ENCODE measurements at regions not wholly inside any gene's neighbourhood (a gene's known extent, or its start where the extent isn't known, plus 50 kb on each side); places are given as distances from the start of the nearest gene placed in this dataset.
"Not testable (repeated sequence)": the region's sequence is repeated elsewhere in the genome, so short reads cannot be mapped to it uniquely, and the experiment has no call there.

DNA sequence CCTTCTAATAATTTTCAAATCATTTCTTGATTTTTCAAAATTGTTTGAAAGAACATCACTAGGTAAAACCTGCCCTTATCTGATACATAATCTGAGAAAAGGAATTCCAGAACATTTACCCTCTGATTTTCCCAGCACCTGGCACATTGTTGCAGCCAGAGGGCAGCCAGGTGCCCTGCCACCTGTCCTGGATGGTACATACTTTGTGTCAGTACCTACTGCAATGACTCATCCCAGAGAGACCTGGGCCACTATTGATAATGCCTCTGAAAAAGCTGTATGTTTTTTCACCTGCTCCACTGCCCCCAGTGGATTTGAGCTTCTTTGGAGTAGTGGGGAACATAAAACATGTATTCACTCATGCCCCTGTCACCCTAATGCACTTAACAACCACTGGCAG, 648.9 kb upstream of the GBE1 start:
- no peak for DNase-seq (ENCODE audit: low read depth in 2 of 2)

DNA sequence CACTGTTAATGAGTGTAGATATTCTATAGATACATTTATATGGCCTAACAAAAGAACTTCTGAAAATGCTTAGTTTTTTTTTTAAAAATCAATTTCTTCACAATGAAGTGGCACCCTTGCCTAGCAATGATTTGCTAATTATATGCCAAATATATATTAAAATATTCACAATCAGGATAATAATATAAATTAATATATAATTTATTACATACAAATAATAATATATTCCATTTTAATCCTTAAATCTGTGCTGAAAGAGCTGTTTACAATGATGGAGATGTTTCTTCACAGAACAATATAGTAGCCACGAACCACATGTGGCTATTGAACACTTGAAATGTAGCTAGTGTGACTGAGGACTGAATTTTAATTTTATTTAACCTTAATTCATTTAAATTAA, 648.4 kb upstream of the GBE1 start:
- no peak for DNase-seq (ENCODE audit: low read depth in 2 of 2)

- no peak for DNase-seq (ENCODE audit: low read depth in 2 of 2)
Measured at GRCh38 chr3:82392203-82392775, 630.8 kb upstream of the GBE1 start.

- no peak for DNase-seq (ENCODE audit: low read depth in 2 of 2)
Measured at GRCh38 chr3:82390868-82391267, 629.4 kb upstream of the GBE1 start.

- DNase-seq (ENCODE audit: low read depth in 2 of 2), result no peak
Measured at GRCh38 chr3:82386647-82387046, 625.2 kb upstream of the GBE1 start.

DNA sequence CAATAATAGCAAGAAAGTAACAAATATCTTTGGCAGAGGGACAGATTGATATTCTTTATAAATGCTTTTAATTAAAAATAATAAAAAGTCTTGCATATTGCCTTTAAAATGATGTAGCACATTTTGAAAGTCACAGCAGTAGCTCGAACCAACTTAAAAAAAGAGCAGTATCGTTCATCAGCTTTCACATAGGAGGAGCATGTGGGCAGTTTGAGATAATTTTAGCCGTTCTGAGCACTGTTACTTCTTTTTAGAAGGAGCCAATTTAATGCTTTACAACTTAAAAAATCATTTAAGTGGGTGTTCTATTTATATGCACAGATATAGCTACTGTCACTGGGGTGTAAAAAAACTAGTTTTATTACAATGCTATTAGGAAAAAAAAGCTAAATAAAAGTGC, 622.7 kb upstream of the GBE1 start:
- DNase-seq (ENCODE audit: low read depth in 2 of 2), result no peak

- no peak for DNase-seq (ENCODE audit: low read depth in 2 of 2)
Measured at GRCh38 chr3:82382831-82383230, 621.4 kb upstream of the GBE1 start.

GRCh38 chr3:82378392-82378791, 616.9 kb upstream of the GBE1 start:
- no peak for DNase-seq (ENCODE audit: low read depth in 2 of 2)

- no peak for DNase-seq (ENCODE audit: low read depth in 2 of 2)
Measured at GRCh38 chr3:82376883-82377282, 615.4 kb upstream of the GBE1 start.

DNA sequence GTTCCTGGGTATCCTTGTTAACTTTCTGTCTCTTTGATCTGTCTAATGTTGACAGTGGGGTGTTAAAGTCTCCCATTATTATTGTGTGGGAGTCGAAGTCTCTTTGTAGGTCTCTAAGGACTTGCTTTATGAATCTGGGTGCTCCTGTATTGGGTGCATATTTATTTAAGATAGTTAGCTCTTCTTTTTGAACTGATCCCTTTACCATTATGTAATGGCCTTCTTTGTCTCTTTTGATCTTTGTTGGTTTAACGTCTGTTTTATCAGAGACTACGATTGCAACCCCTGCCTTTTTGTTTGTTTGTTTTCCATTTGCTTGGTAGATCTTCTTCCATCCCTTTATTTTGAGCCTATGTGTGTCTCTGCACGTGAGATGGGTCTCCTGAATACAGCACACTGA, 612.4 kb upstream of the GBE1 start:
- DNase-seq (ENCODE audit: low read depth in 2 of 2), result not testable (repeated sequence)

DNA sequence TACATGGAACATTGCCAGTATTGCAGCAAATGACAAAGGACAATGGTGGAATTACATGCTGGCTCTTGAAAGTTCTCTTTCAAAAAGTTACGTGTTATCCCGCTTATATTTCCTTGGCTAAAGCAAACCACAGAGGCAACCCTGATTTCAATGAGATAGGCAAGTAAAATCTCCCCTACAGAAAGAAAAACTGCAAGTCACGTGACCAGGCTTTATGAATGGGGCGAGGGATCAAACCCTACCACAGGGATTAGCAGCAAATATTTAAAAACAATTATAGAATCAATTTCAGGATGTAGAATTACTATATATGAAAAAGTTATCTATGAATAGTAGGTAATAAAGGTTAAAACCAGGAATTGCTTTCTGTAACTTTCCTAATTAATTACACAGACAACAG, 603.4 kb upstream of the GBE1 start:
- no peak for DNase-seq (ENCODE audit: low read depth in 2 of 2)

GRCh38 chr3:82363131-82363530, 601.7 kb upstream of the GBE1 start:
- no peak for DNase-seq (ENCODE audit: low read depth in 2 of 2)

DNA sequence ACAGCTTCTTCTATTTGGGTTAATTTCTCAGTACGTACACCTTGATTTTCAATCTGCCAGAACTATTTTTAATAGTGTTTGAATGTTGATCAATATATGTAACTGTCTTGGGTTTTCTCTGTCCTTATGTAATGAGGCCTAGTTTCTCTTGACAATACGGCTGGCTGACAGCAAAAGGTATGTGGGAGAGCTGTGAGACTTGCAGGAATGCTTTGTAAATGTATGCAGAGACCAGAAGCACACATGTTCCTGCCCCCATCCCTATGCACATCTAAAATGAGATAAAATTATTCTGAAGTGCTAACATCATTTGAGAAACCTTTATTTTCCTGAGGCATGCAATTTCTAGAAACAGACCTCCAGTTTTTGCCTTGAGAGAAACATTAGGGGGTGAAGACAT, 593.8 kb upstream of the GBE1 start:
- no peak for DNase-seq (ENCODE audit: low read depth in 2 of 2)

- no peak for DNase-seq (ENCODE audit: low read depth in 2 of 2)
Measured at GRCh38 chr3:82354228-82354627, 592.8 kb upstream of the GBE1 start.

GRCh38 chr3:82353306-82354171, 592.1 kb upstream of the GBE1 start:
- DNase-seq (ENCODE audit: low read depth in 2 of 2), result no peak

DNA sequence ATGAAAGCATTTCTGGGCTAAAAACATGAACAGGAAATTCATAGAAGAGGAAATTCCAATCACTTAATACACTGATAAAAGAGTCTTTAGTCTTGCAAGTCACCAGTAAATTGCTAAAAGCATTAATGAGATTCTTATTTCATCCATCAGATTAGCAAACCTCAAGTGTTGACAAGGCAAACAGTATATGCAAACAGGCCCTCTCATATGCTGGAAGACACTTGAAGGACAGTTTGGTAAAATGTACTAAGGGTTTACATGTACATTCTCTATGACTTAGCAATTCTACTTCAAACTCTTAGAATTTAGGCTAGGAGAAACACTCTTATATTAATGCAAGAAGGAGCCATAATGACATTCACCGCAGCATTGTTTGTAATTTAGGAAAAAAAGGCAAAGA, 586.1 kb upstream of the GBE1 start:
- DNase-seq (ENCODE audit: low read depth in 2 of 2), result no peak

DNA sequence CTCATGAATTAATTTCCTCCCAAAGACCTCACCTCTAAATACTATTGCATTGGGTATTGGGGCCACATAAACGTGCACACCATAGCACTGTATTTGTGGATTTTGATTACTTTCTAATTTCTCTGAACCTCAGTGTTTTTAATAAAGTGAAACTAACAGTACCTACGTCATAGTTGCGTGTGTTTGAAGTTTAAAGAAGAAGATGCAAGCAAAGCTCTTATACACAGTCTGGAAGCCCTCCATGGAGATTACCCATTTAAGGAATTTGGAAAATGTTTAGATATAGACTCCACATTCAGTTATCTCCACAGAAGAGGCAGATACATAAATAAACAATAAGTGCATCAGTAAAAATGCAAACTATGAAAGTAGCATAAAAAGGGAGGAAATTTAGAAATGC, 581.1 kb upstream of the GBE1 start:
- no peak for DNase-seq (ENCODE audit: low read depth in 2 of 2)

GRCh38 chr3:82329300-82329699, 567.9 kb upstream of the GBE1 start:
- DNase-seq (ENCODE audit: low read depth in 2 of 2), result no peak

GRCh38 chr3:82311901-82312300, 550.5 kb upstream of the GBE1 start:
- DNase-seq (ENCODE audit: low read depth in 2 of 2), result no peak

DNA sequence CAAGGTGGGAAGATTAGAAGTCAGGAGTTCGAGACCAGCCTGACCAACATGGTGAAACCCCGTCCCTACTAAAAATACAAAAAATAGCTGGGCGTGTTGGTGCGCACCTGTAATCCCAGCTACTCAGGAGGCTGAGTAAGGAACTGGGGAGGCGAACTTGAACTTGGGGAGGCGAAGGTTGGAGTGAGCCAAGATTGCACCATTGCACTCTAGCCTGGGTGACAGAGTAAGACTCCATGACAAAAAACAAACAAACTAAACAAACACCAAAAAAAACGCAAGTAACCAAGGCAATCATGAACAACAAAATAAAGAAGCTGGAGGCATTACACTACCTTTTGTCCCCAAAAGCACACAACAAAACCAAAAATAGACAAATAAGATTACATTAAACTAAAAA, 547.3 kb upstream of the GBE1 start:
- no peak for DNase-seq (ENCODE audit: low read depth in 2 of 2)

DNA sequence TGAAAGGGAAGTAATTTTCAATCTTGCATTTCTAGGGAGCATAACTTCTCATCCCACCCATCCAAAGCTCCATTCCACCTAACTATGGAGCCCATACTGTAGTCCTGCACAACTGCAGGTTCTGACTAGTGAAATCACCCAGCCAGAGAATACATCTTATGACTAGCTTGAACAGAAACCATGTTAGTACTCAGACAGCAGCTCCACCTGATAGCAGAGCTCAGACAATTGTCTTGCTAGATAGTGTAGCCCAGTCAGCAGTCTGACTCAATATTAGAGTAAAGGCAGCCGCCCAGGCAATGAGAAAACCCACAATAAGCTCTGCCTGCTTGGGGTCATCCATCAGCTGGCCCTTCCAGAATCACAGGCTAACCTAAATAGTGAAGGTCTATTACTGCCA, 544.7 kb upstream of the GBE1 start:
- no peak for DNase-seq (ENCODE audit: low read depth in 2 of 2)

- DNase-seq (ENCODE audit: low read depth in 2 of 2), result no peak
Measured at GRCh38 chr3:82294609-82295008, 533.2 kb upstream of the GBE1 start.

DNA sequence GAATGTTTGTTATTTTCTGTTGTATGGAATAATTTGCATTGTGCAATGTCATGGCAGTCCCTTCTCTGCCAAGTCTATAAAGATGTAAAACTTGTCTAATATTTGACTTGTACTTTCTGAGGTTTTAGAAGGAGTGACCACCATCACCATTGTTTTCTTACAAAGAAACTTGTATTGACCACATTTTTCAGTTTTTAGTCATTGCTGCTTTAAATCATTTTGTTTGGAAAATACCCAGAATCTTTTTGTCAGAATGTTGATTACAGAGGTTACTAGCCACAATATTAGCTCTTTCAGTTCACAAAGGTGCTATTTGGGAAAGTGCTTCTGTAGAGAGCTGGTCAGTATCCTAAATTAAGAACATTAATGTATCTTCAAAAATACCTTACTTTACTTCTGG, 532.4 kb upstream of the GBE1 start:
- DNase-seq (ENCODE audit: low read depth in 2 of 2), result no peak

GRCh38 chr3:82293435-82293834, 532.0 kb upstream of the GBE1 start:
- DNase-seq (ENCODE audit: low read depth in 2 of 2), result no peak

Measured in stimulated activated CD8-positive, alpha-beta memory T cell treated with anti-CD3 and anti-CD28 coated beads, Interleukin-15, amount 100 ng/mL, for 48 hours (primary cell).